Activated naive CD8-positive, alpha-beta T cell treated with anti-CD3 and anti-CD28 coated beads for 36 hours (primary cell): ENCODE measurements at regions not wholly inside any gene's neighbourhood (a gene's known extent, or its start where the extent isn't known, plus 50 kb on each side); places are given as distances from the start of the nearest gene placed in this dataset.
A peak's percentile ranks its signal among the peaks of the same experiment; 100 is the strongest.
"Not testable (repeated sequence)": the region's sequence is repeated elsewhere in the genome, so short reads cannot be mapped to it uniquely, and the experiment has no call there.

Experiments
- DNase-seq: peaks from one replicate; pipeline ENCODE4 v3.0.0; 2021
- H3K27ac Mint-ChIP-seq: one replicate; pipeline ENCODE4 v1.8.0; 2022; ENCODE audit warnings: mild to moderate bottlenecking, moderate library complexity, mixed read lengths
- H3K27me3 Mint-ChIP-seq: one replicate; pipeline ENCODE4 v1.8.0; 2022; ENCODE audit warnings: mild to moderate bottlenecking, mixed read lengths
- H3K36me3 Mint-ChIP-seq: one replicate; pipeline ENCODE4 v1.8.0; 2021; ENCODE audit warnings: mild to moderate bottlenecking, mixed read lengths
- H3K4me1 Mint-ChIP-seq: one replicate; pipeline ENCODE4 v1.8.0; 2021; ENCODE audit warnings: mixed read lengths
- H3K4me3 Mint-ChIP-seq: one replicate; pipeline ENCODE4 v1.8.0; 2022; ENCODE audit warnings: mild to moderate bottlenecking, moderate library complexity, mixed read lengths
- H3K9me3 Mint-ChIP-seq: one replicate; pipeline ENCODE4 v1.8.0; 2022; ENCODE audit warnings: mixed read lengths

DNA sequence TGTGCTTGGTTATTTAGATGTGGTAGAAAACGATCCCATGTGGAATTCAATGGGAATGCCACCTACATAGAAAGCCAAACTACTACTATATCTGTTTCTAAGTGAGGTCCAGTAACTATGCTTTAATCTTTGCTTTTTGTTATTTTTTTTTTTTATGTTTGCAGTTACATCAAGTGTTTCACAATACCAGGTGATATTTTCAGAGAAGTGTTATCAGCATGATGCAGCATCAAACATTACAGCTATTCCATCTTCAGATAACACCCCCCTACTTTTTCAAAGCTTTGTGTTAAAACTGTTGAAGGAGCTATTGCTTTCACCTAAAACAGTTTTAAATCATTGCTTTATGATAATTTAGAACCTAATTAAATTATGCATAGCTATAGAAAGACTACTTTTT, 163.8 kb upstream of the SLC16A7 start:
- Mint-ChIP-seq H3K36me3 (no peaks in the 10 kb centered on the region), H3K27ac (no peak overlapping the region), H3K4me3 (no peak overlapping the region), H3K4me1 (no peaks in the 10 kb centered on the region), H3K27me3 (no peaks in the 10 kb centered on the region), H3K9me3 (no peaks in the 10 kb centered on the region)
- no peak for DNase-seq

DNA sequence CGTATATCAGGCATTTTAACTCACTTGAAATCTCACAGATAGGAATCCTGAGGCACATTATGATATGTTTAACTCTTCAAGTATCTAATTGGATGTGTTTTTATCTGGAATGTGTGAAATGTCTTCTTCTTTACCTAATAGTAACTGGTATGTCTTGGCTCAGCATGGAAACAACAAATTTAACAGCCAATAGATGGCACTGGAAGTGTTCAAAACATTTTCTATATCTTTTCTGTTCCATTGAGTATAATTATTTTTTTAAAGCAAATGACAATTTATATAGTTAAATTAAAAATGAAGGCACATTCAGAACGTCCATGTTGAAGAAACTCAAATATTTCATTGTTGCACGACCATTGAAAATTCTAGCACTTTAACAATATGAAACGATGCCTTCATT, 164.6 kb upstream of the SLC16A7 start:
- H3K27ac Mint-ChIP-seq, result no peak overlapping the region
- H3K36me3 Mint-ChIP-seq, result no peaks in the 10 kb centered on the region
- no peak overlapping the region for H3K4me3 Mint-ChIP-seq
- no peaks in the 10 kb centered on the region for H3K27me3 Mint-ChIP-seq
- H3K9me3 Mint-ChIP-seq, result no peaks in the 10 kb centered on the region
- H3K4me1 Mint-ChIP-seq, result no peaks in the 10 kb centered on the region
- DNase-seq, result no peak

- no peaks in the 10 kb centered on the region for H3K27me3 Mint-ChIP-seq
- H3K4me3 Mint-ChIP-seq, result no peak overlapping the region
- no peaks in the 10 kb centered on the region for H3K9me3 Mint-ChIP-seq
- H3K36me3 Mint-ChIP-seq, result no peaks in the 10 kb centered on the region
- no peaks in the 10 kb centered on the region for H3K4me1 Mint-ChIP-seq
- no peak for DNase-seq
- no peak overlapping the region for H3K27ac Mint-ChIP-seq
Measured at GRCh38 chr12:59429766-59430165, 166.1 kb upstream of the SLC16A7 start.

DNA sequence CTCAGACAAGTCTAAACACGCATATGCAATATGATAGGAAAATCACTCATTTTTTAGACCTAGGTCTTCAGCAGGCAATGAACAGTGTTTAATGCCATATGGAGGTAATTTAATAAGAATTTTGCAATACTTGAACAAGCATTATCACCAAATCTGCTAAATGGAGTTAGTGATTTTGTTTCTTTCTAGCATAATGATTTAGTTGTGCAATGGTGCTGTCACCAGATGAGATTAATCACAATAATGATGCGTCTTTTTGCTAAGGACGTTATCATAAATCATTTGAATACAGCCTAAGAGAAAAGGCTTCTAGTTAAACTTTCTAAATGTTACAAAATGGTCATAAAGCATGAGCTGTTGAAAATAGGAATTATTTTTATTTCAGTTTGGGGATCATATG, 170.0 kb upstream of the SLC16A7 start:
- Mint-ChIP-seq H3K4me1 (no peaks in the 10 kb centered on the region), H3K4me3 (no peak overlapping the region), H3K36me3 (no peaks in the 10 kb centered on the region), H3K9me3 (no peaks in the 10 kb centered on the region), H3K27me3 (peaks cover 3% of the 10 kb centered on the region), H3K27ac (no peak overlapping the region)
- DNase-seq, result no peak

- not testable (repeated sequence) for H3K27me3 Mint-ChIP-seq, H3K27ac Mint-ChIP-seq, DNase-seq, H3K4me1 Mint-ChIP-seq, H3K4me3 Mint-ChIP-seq, H3K9me3 Mint-ChIP-seq, H3K36me3 Mint-ChIP-seq
Measured at GRCh38 chr12:59424666-59425065, 171.2 kb upstream of the SLC16A7 start.

- H3K36me3 Mint-ChIP-seq, result no peaks in the 10 kb centered on the region
- H3K9me3 Mint-ChIP-seq, result no peaks in the 10 kb centered on the region
- no peaks in the 10 kb centered on the region for H3K27me3 Mint-ChIP-seq
- DNase-seq, result no peak
- H3K4me3 Mint-ChIP-seq, result no peak overlapping the region
- no peak overlapping the region for H3K27ac Mint-ChIP-seq
- H3K4me1 Mint-ChIP-seq, result no peaks in the 10 kb centered on the region
Measured at GRCh38 chr12:59414051-59414450, 181.8 kb upstream of the SLC16A7 start.

DNA sequence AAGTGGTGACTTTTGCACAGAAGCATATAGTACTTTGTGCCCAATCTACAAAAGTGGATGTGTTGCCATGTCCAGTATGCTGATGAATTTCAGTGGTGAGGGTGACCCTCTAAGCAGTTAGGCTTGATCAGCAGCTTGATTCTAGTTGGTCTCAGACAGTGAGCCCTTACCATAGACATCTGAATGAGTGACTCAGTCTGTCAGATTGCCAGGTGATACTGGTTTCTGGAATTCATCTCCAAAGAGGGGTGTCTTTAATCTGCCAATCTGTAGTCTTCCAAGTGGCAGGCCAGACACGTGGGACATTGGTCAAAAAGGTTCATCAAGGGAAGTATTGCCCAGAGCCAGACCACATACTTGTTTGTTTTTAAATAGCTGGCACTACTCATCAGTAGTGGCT, 187.4 kb upstream of the SLC16A7 start:
- H3K36me3 Mint-ChIP-seq, result no peaks in the 10 kb centered on the region
- no peak for DNase-seq
- no peak overlapping the region for H3K4me3 Mint-ChIP-seq
- H3K27ac Mint-ChIP-seq, result no peak overlapping the region
- H3K9me3 Mint-ChIP-seq, result no peaks in the 10 kb centered on the region
- peaks cover 15% of the 10 kb centered on the region for H3K4me1 Mint-ChIP-seq
- H3K27me3 Mint-ChIP-seq, result no peaks in the 10 kb centered on the region

- Mint-ChIP-seq H3K27ac (no peak overlapping the region), H3K36me3 (no peaks in the 10 kb centered on the region), H3K9me3 (no peaks in the 10 kb centered on the region), H3K4me1 (peaks cover 15% of the 10 kb centered on the region), H3K4me3 (no peak overlapping the region), H3K27me3 (no peaks in the 10 kb centered on the region)
- DNase-seq, result no peak
Measured at GRCh38 chr12:59407799-59408198, 188.0 kb upstream of the SLC16A7 start.

GRCh38 chr12:59405992-59406391, 189.8 kb upstream of the SLC16A7 start:
- Mint-ChIP-seq H3K27ac (peak overlapping the region; percentile 32), H3K27me3 (no peaks in the 10 kb centered on the region), H3K9me3 (no peaks in the 10 kb centered on the region), H3K4me3 (no peak overlapping the region), H3K36me3 (no peaks in the 10 kb centered on the region), H3K4me1 (peaks cover 15% of the 10 kb centered on the region)
- no peak for DNase-seq

GRCh38 chr12:59404109-59404650, 191.6 kb upstream of the SLC16A7 start:
- DNase-seq, result no peak
- no peaks in the 10 kb centered on the region for H3K27me3 Mint-ChIP-seq
- H3K4me3 Mint-ChIP-seq, result no peak overlapping the region
- peaks cover 2% of the 10 kb centered on the region for H3K9me3 Mint-ChIP-seq
- H3K4me1 Mint-ChIP-seq, result peaks cover 15% of the 10 kb centered on the region
- H3K36me3 Mint-ChIP-seq, result no peaks in the 10 kb centered on the region
- no peak overlapping the region for H3K27ac Mint-ChIP-seq

GRCh38 chr12:59403259-59403932, 192.4 kb upstream of the SLC16A7 start:
- no peaks in the 10 kb centered on the region for H3K27me3 Mint-ChIP-seq
- no peak overlapping the region for H3K27ac Mint-ChIP-seq
- peaks cover 2% of the 10 kb centered on the region for H3K9me3 Mint-ChIP-seq
- H3K36me3 Mint-ChIP-seq, result no peaks in the 10 kb centered on the region
- H3K4me1 Mint-ChIP-seq, result peaks cover 15% of the 10 kb centered on the region
- peak; percentile 18 for DNase-seq
- no peak overlapping the region for H3K4me3 Mint-ChIP-seq

- Mint-ChIP-seq H3K4me3 (no peak overlapping the region), H3K4me1 (peaks cover 15% of the 10 kb centered on the region), H3K9me3 (peaks cover 2% of the 10 kb centered on the region), H3K27ac (no peak overlapping the region), H3K36me3 (no peaks in the 10 kb centered on the region), H3K27me3 (no peaks in the 10 kb centered on the region)
- DNase-seq, result no peak
Measured at GRCh38 chr12:59401862-59402261, 194.0 kb upstream of the SLC16A7 start.

DNA sequence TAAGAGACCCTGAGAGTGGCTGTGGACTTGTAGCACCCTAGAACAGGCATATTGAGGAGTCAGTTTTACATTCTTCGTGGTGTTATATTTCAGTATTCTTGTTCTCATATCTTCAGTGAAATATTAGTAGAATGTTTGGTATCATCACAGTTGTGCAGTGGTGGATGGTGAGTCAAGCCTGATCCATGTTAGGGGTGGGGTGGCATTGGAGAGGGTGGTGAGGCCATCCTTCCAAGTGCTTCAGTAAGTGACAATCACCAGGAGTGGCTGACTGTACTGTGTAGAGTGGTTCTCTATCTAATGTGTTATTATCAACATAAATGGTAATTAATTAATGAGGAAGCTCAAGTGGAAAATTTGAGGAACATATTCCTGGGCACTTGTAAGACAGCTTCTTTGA, 197.7 kb upstream of the SLC16A7 start:
- Mint-ChIP-seq H3K36me3 (no peaks in the 10 kb centered on the region), H3K4me1 (no peaks in the 10 kb centered on the region), H3K27me3 (no peaks in the 10 kb centered on the region), H3K9me3 (peaks cover 2% of the 10 kb centered on the region), H3K4me3 (no peak overlapping the region), H3K27ac (no peak overlapping the region)
- DNase-seq, result no peak

GRCh38 chr12:59396919-59397318, 198.9 kb upstream of the SLC16A7 start:
- no peak overlapping the region for H3K27ac Mint-ChIP-seq
- no peaks in the 10 kb centered on the region for H3K4me1 Mint-ChIP-seq
- H3K4me3 Mint-ChIP-seq, result no peak overlapping the region
- no peaks in the 10 kb centered on the region for H3K36me3 Mint-ChIP-seq
- H3K9me3 Mint-ChIP-seq, result peaks cover 2% of the 10 kb centered on the region
- H3K27me3 Mint-ChIP-seq, result no peaks in the 10 kb centered on the region
- no peak for DNase-seq

GRCh38 chr12:59396519-59396918, 199.3 kb upstream of the SLC16A7 start:
- H3K9me3 Mint-ChIP-seq, result peaks cover 2% of the 10 kb centered on the region
- no peaks in the 10 kb centered on the region for H3K27me3 Mint-ChIP-seq
- no peak for DNase-seq
- no peak overlapping the region for H3K27ac Mint-ChIP-seq
- no peaks in the 10 kb centered on the region for H3K4me1 Mint-ChIP-seq
- no peaks in the 10 kb centered on the region for H3K36me3 Mint-ChIP-seq
- H3K4me3 Mint-ChIP-seq, result no peak overlapping the region

DNA sequence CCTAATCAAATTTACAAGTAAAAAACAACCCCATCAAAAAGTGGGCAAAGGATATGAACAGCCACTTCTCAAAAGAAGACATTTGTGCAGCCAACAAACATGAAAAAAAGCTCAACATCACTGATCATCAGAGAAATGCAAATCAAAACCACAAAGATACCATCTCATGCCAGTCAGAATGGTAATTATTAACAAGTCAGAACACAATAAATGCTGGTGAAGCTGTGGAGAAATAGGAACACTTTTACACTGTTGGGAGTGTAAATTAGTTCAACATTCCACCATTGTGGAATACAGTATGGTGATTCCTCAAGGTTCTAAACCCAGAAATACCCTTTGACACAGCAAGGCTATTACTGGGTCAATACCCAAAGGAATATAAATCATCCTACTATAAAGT, 200.5 kb upstream of the SLC16A7 start:
- H3K27me3 Mint-ChIP-seq, H3K4me1 Mint-ChIP-seq, H3K36me3 Mint-ChIP-seq, DNase-seq, H3K27ac Mint-ChIP-seq, H3K9me3 Mint-ChIP-seq, H3K4me3 Mint-ChIP-seq: not testable (repeated sequence)
